RPMI7951 (cell line): ENCODE measurements at regions not wholly inside any gene's neighbourhood (a gene's known extent, or its start where the extent isn't known, plus 50 kb on each side); places are given as distances from the start of the nearest gene placed in this dataset.

Source experiments
- DNase-seq: peaks from one replicate; pipeline ENCODE4 v3.0.0-alpha.2; 2012; ENCODE audit warnings: low read depth

DNA sequence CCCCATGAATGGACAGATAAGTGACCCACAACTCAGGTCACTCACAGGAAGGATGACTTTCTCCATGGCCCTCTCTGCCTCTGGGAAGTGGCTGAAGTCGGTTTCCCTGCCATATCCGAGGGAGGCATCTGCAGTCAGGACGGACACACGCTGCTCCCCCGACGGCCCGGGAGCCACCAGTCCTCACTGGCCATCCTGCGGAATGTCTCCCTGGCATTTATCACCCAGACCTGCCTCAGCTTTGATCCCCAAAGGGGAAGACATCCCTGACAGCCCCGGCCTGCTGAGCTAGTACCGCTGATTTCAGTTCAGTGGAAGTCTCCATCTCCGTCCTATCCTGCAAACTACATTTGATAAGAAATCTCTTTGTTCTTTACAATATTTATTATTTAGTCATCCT lies 339.5 kb upstream of the MKI67 start:
- DNase-seq = no peak

DNA sequence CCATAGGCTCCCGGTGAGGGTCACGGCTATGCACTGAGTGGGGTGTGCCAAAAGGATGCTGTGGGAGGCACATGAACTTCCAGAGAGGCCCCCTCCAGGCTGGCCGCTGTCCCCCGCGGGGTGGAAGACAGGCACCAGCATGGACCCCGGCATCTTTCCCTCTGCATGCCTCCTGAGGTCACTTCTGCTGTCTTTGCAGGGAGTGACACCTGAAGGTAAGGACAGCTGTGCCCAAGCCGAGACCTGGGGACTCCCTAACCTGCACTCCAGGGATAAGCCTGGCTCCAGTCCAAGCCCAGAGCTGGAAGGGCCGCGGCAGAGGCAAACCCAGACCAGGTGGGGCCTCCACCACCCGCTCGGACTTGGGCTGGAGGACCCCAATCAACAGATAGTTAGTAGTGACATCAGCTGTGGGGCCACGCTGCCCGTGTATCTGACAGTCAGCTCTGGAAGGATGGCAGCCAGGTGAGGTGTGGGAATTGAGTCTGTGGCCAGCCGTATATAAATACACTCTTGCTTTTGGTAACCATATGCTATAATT lies 340.7 kb upstream of the MKI67 start:
- DNase-seq = no peak

GRCh38 chr10:128468462-128468861 lies 342.2 kb upstream of the MKI67 start:
- no peak for DNase-seq

- DNase-seq = no peak
These were observed 343.3 kb upstream of the MKI67 start for GRCh38 chr10:128469515-128469914.

GRCh38 chr10:128470321-128470965 lies 344.2 kb upstream of the MKI67 start:
- DNase-seq = no peak

DNA sequence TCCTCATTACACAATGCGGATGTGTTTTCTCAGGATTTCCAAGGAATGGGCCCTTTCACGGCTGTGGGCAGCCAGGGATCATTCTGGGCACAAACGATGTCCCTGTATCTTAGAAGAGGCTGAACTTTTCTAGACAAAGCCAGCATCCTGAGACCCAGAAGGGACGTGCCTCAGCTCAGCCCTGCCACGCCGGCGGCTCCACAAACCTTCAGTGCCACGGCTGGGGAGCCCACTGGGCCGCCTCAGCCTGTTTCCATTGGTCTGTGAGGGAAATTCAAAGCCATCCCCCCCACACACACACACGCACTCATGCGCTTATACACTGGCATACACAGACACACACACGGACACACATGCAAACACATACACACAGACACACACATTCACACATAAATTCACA lies 344.9 kb upstream of the MKI67 start:
- no peak for DNase-seq

DNA sequence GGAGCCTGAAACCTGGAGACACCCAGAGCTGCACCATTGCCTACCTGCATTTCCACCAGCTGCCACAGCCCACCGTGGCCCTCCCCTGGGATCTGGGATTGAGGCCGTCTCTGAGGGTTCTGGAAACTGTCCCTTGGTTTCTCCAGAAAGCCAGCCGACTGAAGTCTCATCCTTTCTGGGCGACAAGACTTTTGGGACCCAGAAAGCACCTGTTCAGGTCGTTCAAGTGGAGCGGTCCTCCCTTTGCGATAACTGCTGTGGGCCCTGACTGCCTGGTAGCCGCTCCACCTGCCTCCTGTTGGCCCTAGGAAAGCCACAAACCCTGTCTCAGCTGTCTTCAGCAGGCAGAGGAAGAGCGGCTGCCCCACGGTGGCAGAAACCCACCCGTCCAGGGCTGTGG lies 346.0 kb upstream of the MKI67 start:
- no peak for DNase-seq

- no peak for DNase-seq
These were observed 347.2 kb upstream of the MKI67 start for GRCh38 chr10:128473396-128473795.

DNA sequence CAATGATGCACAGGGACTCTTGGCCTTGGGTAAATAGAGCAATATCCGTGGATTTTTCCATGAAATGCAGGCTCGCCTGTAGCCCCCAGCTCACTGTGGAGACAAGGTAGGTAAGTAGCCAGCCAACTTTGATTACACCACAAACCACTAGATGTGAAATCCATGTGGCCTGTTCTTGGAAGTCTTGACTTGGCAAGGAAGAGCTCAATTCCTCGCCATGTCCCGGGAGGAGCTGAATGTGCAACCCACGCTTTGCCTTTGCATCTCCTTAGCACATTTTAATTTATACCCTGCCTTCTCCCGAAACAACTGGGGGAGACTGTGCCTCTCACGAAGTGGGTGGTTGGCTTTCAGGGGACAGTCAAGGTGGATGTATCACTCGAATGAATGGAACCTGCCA lies 347.7 kb upstream of the MKI67 start:
- DNase-seq = no peak

GRCh38 chr10:128474571-128474970 lies 348.3 kb upstream of the MKI67 start:
- DNase-seq = no peak

DNA sequence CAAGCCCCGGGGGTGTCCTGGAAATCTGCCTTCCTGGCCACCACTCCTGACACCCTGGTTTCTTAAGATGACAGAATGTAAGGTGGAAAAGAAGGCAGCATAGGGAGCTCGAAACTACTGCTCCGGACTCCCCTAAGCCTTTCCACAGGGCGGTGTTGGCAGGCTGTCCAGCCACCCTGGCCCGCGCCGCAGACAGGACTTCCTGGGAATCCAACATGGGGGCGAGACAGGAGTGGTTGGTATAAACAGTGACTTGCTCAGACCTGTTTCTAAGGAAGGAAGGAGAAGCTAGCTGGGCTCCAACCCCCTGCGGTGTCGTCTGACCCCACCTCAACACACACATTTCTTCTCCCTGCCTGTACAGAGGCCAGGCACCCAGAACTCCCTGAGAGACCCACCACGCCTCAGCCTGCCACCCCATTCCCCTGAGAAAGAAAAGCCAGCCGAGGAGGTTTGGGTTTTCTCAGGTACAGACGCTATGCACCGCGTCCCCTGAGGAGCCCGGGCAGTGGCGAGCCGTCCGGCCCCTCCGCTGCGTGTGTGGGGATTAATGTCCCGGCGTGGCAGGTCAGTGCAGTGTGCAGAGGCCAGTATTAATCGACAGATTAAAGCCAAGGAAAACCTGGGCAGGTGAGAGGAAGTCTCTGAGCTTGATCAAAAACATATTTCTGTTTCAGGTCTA lies 349.6 kb upstream of the MKI67 start:
- DNase-seq = no peak

- DNase-seq = no peak
These were observed 350.1 kb upstream of the MKI67 start for GRCh38 chr10:128476368-128476725.

GRCh38 chr10:128476845-128477244 lies 350.6 kb upstream of the MKI67 start:
- no peak for DNase-seq

DNA sequence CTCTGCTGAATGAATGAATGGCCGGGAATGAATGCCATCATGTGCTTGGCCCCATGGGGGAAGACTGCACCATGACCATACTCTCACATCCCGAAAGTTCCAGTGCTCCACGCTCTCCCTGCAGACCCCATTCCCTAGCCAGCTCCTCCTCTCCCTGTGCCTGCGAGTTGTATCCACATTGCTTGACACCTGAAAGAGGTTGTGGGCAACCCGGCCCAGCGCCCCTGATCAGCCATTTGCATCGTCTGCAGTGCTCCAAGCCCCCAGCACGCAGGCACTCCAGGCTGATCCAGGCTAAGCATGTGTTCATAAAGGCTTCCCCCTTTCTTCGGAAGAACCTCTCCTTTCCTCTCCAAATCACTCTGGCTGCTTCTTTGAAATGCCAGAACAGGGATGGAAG lies 354.4 kb upstream of the MKI67 start:
- DNase-seq = no peak

GRCh38 chr10:128481152-128481840 lies 355.1 kb upstream of the MKI67 start:
- no peak for DNase-seq

DNA sequence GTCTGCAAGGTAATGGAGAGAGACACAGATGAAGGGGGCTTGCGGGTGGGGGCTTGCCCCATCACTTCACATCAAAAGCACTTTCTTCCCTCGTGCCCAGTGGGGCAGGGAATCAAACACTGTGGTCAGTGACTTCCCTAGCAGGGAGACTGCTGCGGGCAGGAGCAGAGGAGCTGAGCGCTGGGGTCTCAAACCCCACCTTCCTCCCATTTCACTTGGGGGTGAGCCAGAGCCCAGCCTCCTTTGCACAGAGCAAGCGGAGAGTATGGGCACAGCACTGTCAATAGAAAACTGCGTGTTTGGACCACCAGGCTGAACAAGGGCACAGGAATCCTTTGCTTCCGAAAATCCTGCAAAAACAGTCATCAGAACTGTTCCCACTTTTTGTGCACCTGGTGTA lies 355.8 kb upstream of the MKI67 start:
- DNase-seq = no peak

GRCh38 chr10:128483216-128483615 lies 357.0 kb upstream of the MKI67 start:
- DNase-seq = no peak

GRCh38 chr10:128484041-128484440 lies 357.8 kb upstream of the MKI67 start:
- DNase-seq = no peak

DNA sequence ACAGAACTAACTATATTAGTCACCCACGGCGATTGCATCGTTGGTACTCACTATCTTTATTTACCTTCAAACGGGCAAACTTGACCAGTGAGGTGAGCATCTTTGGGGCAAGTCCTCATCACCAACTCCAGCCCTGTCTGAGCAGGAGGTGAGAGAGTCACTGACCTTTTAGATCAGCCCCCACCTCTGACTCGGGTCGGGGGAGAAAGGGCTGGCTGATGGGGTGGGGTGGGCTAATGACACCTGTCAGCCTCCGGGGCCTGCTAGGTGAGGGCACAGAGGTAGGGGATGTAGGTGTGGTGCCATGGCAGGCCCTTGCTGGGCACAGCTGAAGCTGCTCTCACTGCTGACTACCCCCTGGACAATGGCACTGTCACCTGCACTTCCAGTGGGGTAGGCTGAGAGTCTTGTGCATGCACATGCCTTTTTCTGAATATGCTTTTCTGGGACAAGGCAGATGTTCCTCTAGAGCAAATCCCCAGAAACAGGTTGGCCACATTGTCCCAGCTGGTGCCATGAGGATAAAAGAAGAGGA lies 359.5 kb upstream of the MKI67 start:
- DNase-seq = no peak

GRCh38 chr10:128487517-128487916 lies 361.3 kb upstream of the MKI67 start:
- no peak for DNase-seq

DNA sequence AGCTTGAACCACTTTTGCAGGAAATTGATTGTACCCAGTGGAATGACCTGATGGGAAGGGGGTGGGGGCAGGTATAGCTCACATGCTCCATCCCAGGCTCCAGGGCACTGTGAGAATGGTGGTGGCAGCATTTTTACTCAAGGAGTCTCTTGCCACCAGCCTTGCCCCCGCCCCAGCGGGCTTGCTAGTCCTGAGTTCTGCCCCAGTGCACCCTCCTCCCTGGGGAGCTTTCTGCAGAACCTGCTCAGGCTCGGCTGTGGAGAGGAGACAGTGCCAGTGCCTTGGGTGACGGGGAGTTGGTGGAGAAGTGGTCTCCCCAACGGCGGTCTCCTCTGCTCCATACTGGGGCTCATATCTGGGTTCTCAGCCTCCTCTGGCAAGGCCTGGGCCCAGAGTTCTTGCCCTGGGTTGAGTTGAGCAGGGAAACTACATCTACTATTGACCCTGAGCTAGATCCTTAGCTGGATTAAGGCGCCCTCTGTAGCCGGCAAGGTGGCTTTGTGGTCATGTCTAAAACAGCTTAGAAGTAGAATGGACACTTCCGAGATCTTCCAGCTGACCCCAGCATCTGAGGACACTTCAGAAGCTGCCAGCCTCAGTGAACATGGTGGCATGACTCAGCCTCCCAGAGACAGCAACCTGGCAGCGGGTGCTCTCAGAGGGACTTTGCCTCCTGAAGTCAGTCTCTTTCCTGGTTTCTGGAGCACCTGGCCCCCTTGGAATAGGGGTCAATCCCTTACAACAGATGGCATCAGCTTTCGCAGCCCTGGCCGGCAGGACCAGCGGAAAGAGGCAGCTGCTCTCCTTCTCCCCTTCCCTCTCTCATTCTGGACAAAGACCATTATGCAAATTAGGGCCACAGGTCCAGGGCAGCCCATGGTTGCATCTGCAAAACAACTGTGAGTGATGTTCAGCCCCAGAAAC lies 363.4 kb upstream of the MKI67 start:
- DNase-seq = no peak

DNA sequence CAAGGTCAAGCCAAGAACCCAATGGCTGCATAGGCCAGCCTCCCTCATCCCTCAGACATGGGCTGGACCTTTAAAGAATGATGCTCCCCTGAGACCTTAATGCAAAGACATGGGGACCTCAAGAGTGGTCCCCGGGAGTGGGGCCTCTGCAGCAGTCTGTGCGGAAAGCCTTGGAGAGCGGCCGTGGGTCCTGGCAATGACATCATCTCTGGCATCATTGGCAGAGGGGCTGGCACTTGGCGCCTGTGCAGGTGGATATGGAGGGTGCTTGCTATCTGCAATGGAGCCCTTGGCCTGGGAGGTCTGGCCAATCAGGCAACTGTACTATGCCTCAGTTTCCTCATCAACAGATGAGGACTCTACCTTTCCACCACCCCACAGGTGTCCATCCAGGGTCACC lies 365.5 kb upstream of the MKI67 start:
- DNase-seq = no peak
